GM10266 (cell line): ENCODE measurements at regions not wholly inside any gene's neighbourhood (a gene's known extent, or its start where the extent isn't known, plus 50 kb on each side); places are given as distances from the start of the nearest gene placed in this dataset.
"Not testable (repeated sequence)": the region's sequence is repeated elsewhere in the genome, so short reads cannot be mapped to it uniquely, and the experiment has no call there.

Experiments used
- DNase-seq: peaks from one replicate; pipeline ENCODE4 v3.0.0; 2012; ENCODE audit errors: extremely low spot score
- CTCF ChIP-seq: IDR thresholded peaks from 2 replicates; pipeline ENCODE4 v1.5.1; 2012; ENCODE audit warnings: mild to moderate bottlenecking, low read depth; ENCODE audit not compliant: control insufficient read depth, insufficient read depth; ENCODE audit errors: missing control alignments

- TF ChIP-seq CTCF, result no peak
- no peak for DNase-seq
Observed at GRCh38 chr3:27616031-27616430, 106.1 kb downstream of the EOMES start.

DNA sequence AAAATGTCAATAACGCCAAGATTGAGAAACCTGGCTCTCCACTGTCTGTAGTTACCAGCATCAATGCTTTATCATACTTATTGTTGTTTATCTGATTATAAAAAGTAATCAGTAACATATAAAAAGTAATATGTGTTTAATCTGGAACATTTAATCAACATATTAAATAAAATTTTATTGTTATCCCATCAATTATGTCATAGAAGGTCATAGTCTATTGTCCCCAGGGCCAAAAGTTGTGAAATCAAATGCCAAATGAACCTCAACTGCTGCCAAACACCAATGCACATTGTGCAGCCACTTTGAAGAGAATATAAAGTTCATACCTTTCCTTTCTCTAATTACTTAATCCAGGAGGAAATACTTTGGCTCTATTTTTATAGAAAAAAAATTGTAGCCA is 106.6 kb downstream of the EOMES start:
- DNase-seq, result no peak
- no peak for TF ChIP-seq CTCF

DNA sequence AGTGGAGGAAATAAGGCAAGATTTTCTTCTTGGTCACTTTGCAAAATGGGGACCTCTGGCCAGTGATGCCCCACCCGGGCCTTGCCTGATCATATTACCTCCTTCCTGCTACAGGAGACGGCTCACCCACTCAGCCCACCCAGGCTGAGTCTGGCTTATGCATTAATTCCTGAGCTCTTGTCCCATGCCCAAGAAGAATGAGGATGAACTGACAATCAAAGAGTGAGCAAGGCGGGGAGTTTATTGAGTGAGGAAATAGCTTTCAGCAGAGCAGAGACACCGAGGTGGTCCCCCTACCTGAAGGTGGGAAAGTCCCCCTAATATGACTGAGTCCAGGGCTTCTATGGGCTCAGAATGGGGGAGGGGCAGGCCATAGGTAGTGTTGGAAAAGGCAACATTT is 107.5 kb downstream of the EOMES start:
- no peak for DNase-seq
- no peak for TF ChIP-seq CTCF

- no peak for DNase-seq
- TF ChIP-seq CTCF, result no peak
Observed at GRCh38 chr3:27613846-27614500, 108.2 kb downstream of the EOMES start.

- TF ChIP-seq CTCF, result no peak
Observed at GRCh38 chr3:27610800-27611525, 111.2 kb downstream of the EOMES start.

DNA sequence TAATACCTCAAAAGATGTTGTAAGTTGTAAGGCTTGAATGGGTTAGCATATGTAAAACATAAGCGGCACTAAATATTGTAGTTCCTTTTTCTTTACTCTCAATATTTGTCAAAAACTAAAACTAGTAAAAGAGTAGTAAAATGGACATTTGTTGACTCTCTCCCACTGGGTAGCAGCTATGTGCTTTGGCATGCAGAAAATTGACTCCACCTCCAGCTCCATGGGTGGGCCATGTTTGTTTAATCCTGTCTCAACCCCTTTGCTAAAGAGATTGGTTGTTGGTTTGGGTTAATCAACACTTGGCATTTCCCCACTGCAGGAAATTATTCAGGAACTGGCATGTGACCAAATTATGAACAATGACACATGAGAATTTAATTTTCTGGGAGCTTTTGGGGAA is 114.8 kb downstream of the EOMES start:
- no peak for TF ChIP-seq CTCF
- no peak for DNase-seq

More at GRCh38 chr3:27610800-27611525, 111.2 kb downstream of the EOMES start:
- no peak for DNase-seq

DNA sequence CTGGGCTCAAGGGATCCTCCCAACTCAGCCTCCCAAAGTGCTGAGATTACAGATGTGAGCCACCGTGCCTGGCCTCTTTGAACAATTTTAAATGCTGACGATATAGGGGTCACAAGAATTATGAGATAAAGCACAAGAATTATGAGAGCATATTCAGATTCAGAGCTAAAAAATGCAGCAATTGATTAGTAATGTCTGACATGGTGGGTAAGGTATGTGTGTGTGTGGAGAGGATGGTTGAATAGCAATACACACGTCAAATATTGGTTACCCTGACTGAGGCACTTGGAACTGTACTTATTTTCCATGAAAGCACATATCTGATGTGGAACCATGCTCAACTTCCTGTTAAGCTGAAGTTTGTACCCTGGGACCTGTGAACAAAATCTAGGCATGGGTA is 115.6 kb downstream of the EOMES start:
- no peak for DNase-seq
- no peak for TF ChIP-seq CTCF

DNA sequence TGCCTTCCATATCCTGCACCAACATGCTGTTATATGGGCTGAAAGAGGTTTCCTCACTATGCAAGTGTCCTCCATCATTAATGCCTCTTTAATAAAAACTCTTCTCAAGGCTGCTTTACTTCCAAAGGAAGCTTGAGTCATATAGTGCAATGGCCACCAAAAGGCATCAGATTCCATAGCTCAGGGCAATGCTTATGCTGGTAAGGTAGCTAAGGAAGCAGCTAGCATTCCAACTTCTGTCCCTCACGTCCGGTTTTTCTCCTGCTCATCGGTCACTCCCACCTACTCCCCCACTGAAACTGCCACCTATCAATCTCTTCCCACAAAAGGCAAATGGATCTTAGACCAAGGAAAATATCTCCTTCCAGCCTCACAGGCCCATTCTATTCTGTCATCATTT is 117.1 kb upstream of the SLC4A7 start:
- DNase-seq, result not testable (repeated sequence)

- not testable (repeated sequence) for DNase-seq
Observed at GRCh38 chr3:27599741-27600140, 115.6 kb upstream of the SLC4A7 start.
